Peyer's patch (tissue), 4 donors: ENCODE measurements at regions not wholly inside any gene's neighbourhood (a gene's known extent, or its start where the extent isn't known, plus 50 kb on each side); places are given as distances from the start of the nearest gene placed in this dataset.

Source experiments
- DNase-seq, 3 donors: peaks; one replicate each; pipeline ENCODE4 v3.0.0-alpha.2; 2017 to 2019
- H3K27ac ChIP-seq, 4 donors: fragments of 200-600 bp; sonication (generic); one replicate each; pipeline ENCODE4 v1.5.1; 2016 to 2019
- H3K27me3 ChIP-seq, 2 donors: fragments of 200-600 bp; sonication (generic); one replicate each; pipeline ENCODE4 v1.5.1; 2019
- H3K36me3 ChIP-seq, 3 donors: fragments of 200-600 bp; sonication (generic); one replicate each; pipeline ENCODE4 v1.5.1; 2016 to 2019
- H3K4me1 ChIP-seq, 4 donors: fragments of 200-600 bp; sonication (generic); one replicate each; pipeline ENCODE4 v1.5.1; 2016 to 2019
- H3K4me3 ChIP-seq, 4 donors: fragments of 200-600 bp; sonication (generic); 1 replicate in 3 of 4; 2 replicates in 1 of 4; pipeline ENCODE4 v1.5.1; 2016 to 2019; ENCODE audit warnings: mild to moderate bottlenecking in 1 of 4
- H3K9me3 ChIP-seq, 4 donors: fragments of 200-600 bp; sonication (generic); one replicate each; pipeline ENCODE4 v1.5.1; 2016 to 2019; ENCODE audit warnings: mild to moderate bottlenecking in 1 of 4
- CTCF ChIP-seq, 6 experiments: fragments of 450-650 bp in 4 of 6; fragments of 200-600 bp in 2 of 6; sonication (generic) in 1 of 6; IDR thresholded peaks; one replicate each; pipeline ENCODE4 v1.5.1; 2017 to 2019; ENCODE audit warnings: antibody characterized with exemption in 6 of 6, mild to moderate bottlenecking in 3 of 6, moderate library complexity in 1 of 6
- POLR2A ChIP-seq, 2 donors: fragments of 450-650 bp; IDR thresholded peaks; one replicate each; pipeline ENCODE4 v1.5.1; 2017; ENCODE audit warnings: antibody characterized with exemption in 2 of 2, mild to moderate bottlenecking in 2 of 2, moderate library complexity in 2 of 2

- Histone ChIP-seq H3K9me3 (no peaks in the 10 kb centered on the region), H3K27me3 (no peaks in the 10 kb centered on the region), H3K27ac (no peak overlapping the region), H3K4me1 (no peaks in the 10 kb centered on the region), H3K36me3 (no peaks in the 10 kb centered on the region), H3K4me3 (no peak overlapping the region)
- no peak for DNase-seq
- TF ChIP-seq POLR2A (IDR thresholded peaks at IDR 0.05) (no peak), CTCF (IDR thresholded peaks at IDR 0.05) (no peak)
Observed at GRCh38 chr2:114066186-114066747, 176.4 kb downstream of the ACTR3 start.

GRCh38 chr2:114068438-114068837 lies 178.5 kb downstream of the ACTR3 start:
- Histone ChIP-seq H3K27me3 (no peaks in the 10 kb centered on the region), H3K27ac (no peak overlapping the region), H3K36me3 (no peaks in the 10 kb centered on the region), H3K9me3 (no peaks in the 10 kb centered on the region), H3K4me3 (no peak overlapping the region), H3K4me1 (no peaks in the 10 kb centered on the region)
- DNase-seq, result no peak
- TF ChIP-seq POLR2A (IDR thresholded peaks at IDR 0.05) (no peak), CTCF (IDR thresholded peaks at IDR 0.05) (no peak)

- Histone ChIP-seq H3K4me1 (no peaks in the 10 kb centered on the region), H3K36me3 (no peaks in the 10 kb centered on the region), H3K27ac (no peak overlapping the region), H3K27me3 (no peaks in the 10 kb centered on the region), H3K4me3 (no peak overlapping the region), H3K9me3 (no peaks in the 10 kb centered on the region)
- DNase-seq, result no peak
- TF ChIP-seq CTCF (IDR thresholded peaks at IDR 0.05) (no peak), POLR2A (IDR thresholded peaks at IDR 0.05) (no peak)
Observed at GRCh38 chr2:114076961-114077360, 187.1 kb downstream of the ACTR3 start.

- H3K36me3 ChIP-seq, result no peaks in the 10 kb centered on the region
- H3K27ac ChIP-seq, result no peak overlapping the region
- no peak for DNase-seq
- TF ChIP-seq CTCF (IDR thresholded peaks at IDR 0.05), result no peak
- no peak for TF ChIP-seq POLR2A (IDR thresholded peaks at IDR 0.05)
- H3K4me1 ChIP-seq, result no peaks in the 10 kb centered on the region
- H3K27me3 ChIP-seq, result no peaks in the 10 kb centered on the region
- no peak overlapping the region for H3K4me3 ChIP-seq
- no peaks in the 10 kb centered on the region for H3K9me3 ChIP-seq
Observed at GRCh38 chr2:114079366-114080004, 189.6 kb downstream of the ACTR3 start.

- Histone ChIP-seq H3K27me3 (no peaks in the 10 kb centered on the region), H3K4me1 (no peaks in the 10 kb centered on the region), H3K4me3 (no peak overlapping the region), H3K9me3 (no peaks in the 10 kb centered on the region), H3K27ac (no peak overlapping the region), H3K36me3 (no peaks in the 10 kb centered on the region)
- DNase-seq, result no peak
- TF ChIP-seq POLR2A (IDR thresholded peaks at IDR 0.05) (no peak), CTCF (IDR thresholded peaks at IDR 0.05) (no peak)
Observed at GRCh38 chr2:114082731-114083433, 193.0 kb downstream of the ACTR3 start.
